ENCODE measurements at regions not wholly inside any gene's neighbourhood (a gene's known extent, or its start where the extent isn't known, plus 50 kb on each side); places are given as distances from the start of the nearest gene placed in this dataset.

DNA sequence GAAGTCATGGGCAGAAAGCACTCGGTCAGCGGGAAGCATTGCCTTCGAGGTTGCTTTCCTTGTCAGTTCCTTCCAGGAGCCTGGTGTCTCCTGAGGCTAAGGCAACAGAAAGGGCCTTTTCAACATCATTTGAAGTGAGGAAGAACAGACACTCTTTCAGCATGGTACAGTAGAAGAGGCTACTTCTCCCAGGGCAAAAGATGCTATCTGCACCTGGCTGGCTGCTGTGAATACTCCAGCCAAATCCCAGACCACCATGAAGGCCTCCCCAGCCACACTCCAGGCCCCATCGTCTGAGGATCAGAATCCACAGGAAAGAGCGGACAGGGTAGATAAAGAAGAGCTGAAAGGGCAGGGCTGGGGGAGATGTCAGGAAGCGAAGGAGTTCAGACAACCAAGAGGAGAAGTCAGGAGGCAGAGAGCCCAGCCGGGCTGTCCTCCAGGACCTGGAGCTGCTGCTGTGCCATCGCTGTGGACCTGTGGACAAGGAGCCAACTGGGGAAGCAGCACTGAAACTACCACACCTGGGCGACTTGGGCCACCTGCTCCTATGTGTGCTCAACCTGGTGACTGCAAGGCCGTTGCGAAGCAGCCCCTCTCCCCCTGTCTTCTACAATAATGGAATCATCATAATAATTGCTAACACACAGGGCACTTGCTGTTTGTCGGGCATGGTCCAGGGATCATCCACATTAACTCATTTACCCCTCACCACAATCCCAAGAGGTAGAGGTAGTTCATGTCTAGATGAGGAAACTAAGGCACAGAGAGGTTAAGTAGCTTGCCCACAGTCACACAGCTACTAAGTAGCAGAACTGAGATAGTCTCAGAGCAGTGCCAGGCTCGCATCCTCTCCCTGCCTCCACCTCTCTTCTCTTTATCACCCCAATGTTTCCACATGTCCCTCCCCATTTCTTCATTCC is 88.0 kb upstream of the ZBTB40 start:
- POLR2A ChIA-PET (ENCODE audit: partially characterized antibody) = no interaction called here
- H3K36me3 ChIP-seq (ENCODE audit: insufficient read depth, low read length) = no peaks in the 10 kb centered on the region
- H3K4me1 ChIP-seq (ENCODE audit: insufficient read depth, low read length) = no peaks in the 10 kb centered on the region
- no peaks in the 10 kb centered on the region for H3K9me3 ChIP-seq (ENCODE audit: control insufficient read depth in 1 of 2, low read length in 2 of 2)
- Mint-ChIP-seq H3K27me3 (peaks cover 33 to 35% of the 10 kb centered on the region in 2 donors), H3K4me1 (peaks cover 0 to 2% (median under 1%) of the 10 kb centered on the region in 4 donors), H3K9me3 (peaks cover 0 to 4% (median 0%) of the 10 kb centered on the region in 8 donors), H3K27ac (no peak overlapping the region), H3K36me3 (no peaks in the 10 kb centered on the region), H3K4me3 (no peak overlapping the region)
- no peak overlapping the region for H3K4me3 ChIP-seq (ENCODE audit: low read length in 2 of 2)
- H3K27ac ChIP-seq (ENCODE audit: low read depth, low read length) = no peak overlapping the region
- CTCF ChIA-PET (ENCODE audit: partially characterized antibody) = no interaction called here
- DNase-seq = no peak
- H3K27me3 ChIP-seq (ENCODE audit: insufficient read depth, low read length) = peaks cover 5% of the 10 kb centered on the region
- intact Hi-C loops (cut with micrococcal nuclease) = no loop called here

DNA sequence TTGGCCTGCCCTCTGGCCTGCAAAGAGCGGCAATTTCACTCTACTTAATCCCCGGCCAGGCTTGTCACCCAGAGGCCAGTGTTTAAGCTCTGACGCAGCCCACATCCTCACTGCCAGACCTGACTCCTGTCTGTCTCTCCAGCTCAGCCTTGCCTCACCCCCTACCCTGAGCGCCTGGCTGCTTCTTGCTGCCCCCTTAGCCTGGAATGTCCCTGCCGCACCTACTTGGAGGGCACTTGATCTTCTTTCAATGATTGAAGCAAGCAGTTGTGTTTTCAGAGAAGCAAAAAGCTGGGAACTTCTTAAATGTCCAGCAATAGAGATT is 87.4 kb upstream of the ZBTB40 start:
- Histone ChIP-seq H3K4me1 (ENCODE audit: insufficient read depth, low read length) (no peaks in the 10 kb centered on the region), H3K27me3 (ENCODE audit: insufficient read depth, low read length) (peaks cover 5% of the 10 kb centered on the region), H3K36me3 (ENCODE audit: insufficient read depth, low read length) (no peaks in the 10 kb centered on the region), H3K9me3 (ENCODE audit: control insufficient read depth in 1 of 2, low read length in 2 of 2) (no peaks in the 10 kb centered on the region), H3K4me3 (ENCODE audit: low read length in 2 of 2) (no peak overlapping the region), H3K27ac (ENCODE audit: low read depth, low read length) (no peak overlapping the region)
- H3K4me3 Mint-ChIP-seq = no peak overlapping the region
- no peaks in the 10 kb centered on the region for H3K36me3 Mint-ChIP-seq
- peaks cover 0 to 2% (median under 1%) of the 10 kb centered on the region in 4 donors for H3K4me1 Mint-ChIP-seq
- ChIA-PET POLR2A (ENCODE audit: partially characterized antibody) (no interaction called here), CTCF (ENCODE audit: partially characterized antibody) (no interaction called here)
- no peak for DNase-seq
- peaks cover 31 to 32% of the 10 kb centered on the region in 2 donors for H3K27me3 Mint-ChIP-seq
- no peak overlapping the region for H3K27ac Mint-ChIP-seq
- intact Hi-C loops (cut with micrococcal nuclease) = no loop called here
- H3K9me3 Mint-ChIP-seq = peaks cover 0 to 2% (median 0%) of the 10 kb centered on the region in 8 donors

GRCh38 chr1:22364764-22365163 is 86.9 kb upstream of the ZBTB40 start:
- H3K27me3 Mint-ChIP-seq = peaks cover 28 to 31% of the 10 kb centered on the region in 2 donors
- ChIA-PET POLR2A (ENCODE audit: partially characterized antibody) (no interaction called here), CTCF (ENCODE audit: partially characterized antibody) (no interaction called here)

DNA sequence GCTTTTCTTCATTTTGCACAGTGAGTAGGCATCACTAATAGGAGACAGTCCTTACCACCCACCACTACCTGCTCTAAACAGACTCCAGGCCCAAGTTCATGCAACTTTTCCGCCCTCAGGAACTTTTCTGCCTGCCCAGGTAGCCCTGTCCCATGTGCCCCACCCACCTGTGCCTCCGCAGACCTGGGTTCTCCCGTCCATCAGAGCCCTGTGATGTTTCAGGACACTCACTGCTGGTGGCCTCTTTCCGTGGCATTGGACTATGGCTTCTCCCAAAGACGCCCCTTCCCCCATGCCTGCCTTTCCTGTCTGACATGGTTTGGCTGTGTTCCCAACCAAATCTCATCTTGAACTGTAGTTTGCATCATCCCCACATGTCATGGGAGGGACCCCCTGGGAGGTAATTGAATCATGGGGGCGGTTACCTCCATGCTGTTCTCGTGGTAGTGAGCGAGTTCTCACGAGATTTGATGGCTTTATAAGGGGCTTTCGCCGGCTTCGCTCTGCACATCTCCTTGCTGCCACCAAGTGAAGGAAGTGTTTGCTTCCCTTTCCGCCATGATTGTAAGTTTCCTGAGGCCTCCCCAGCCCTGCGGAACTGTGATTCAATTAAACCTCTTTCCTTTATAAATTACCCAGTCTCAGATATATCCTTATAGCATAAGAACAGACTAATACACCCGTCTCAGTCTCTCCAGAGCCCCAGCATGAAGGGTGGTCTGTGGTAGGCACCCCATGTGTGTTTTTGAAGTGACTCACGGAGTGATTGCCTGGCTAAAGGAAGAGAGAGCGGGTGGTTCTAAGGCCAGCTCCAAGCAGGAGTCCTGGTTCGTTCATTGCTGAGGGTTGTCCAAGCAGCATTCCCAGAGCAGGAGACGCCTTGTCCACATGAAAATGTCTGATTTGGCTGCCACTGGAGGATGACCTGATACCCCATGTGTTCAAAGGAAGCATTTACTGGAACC is 86.0 kb upstream of the ZBTB40 start:
- H3K4me3 Mint-ChIP-seq = no peak overlapping the region
- no peak overlapping the region for H3K27ac ChIP-seq (ENCODE audit: low read depth, low read length)
- H3K9me3 Mint-ChIP-seq = peaks cover 0 to 3% (median 0%) of the 10 kb centered on the region in 8 donors
- peaks cover 0 to under 1% (median under 1%) of the 10 kb centered on the region in 4 donors for H3K4me1 Mint-ChIP-seq
- no peak overlapping the region for H3K27ac Mint-ChIP-seq
- intact Hi-C loops (cut with micrococcal nuclease) = no loop called here
- ChIA-PET CTCF (ENCODE audit: partially characterized antibody) (no interaction called here), POLR2A (ENCODE audit: partially characterized antibody) (no interaction called here)
- DNase-seq = no peak
- H3K36me3 Mint-ChIP-seq = no peaks in the 10 kb centered on the region
- no peaks in the 10 kb centered on the region for H3K9me3 ChIP-seq (ENCODE audit: control insufficient read depth in 1 of 2, low read length in 2 of 2)
- H3K27me3 ChIP-seq (ENCODE audit: insufficient read depth, low read length) = peaks cover 5% of the 10 kb centered on the region
- H3K4me3 ChIP-seq (ENCODE audit: low read length in 2 of 2) = no peak overlapping the region
- no peaks in the 10 kb centered on the region for H3K4me1 ChIP-seq (ENCODE audit: insufficient read depth, low read length)
- peaks cover 26 to 30% of the 10 kb centered on the region in 2 donors for H3K27me3 Mint-ChIP-seq
- H3K36me3 ChIP-seq (ENCODE audit: insufficient read depth, low read length) = no peaks in the 10 kb centered on the region

More at GRCh38 chr1:22364764-22365163, 86.9 kb upstream of the ZBTB40 start:
- no peaks in the 10 kb centered on the region for H3K4me1 ChIP-seq (ENCODE audit: insufficient read depth, low read length)
- H3K9me3 ChIP-seq (ENCODE audit: control insufficient read depth in 1 of 2, low read length in 2 of 2) = no peaks in the 10 kb centered on the region
- intact Hi-C loops (cut with micrococcal nuclease) = no loop called here
- H3K27ac ChIP-seq (ENCODE audit: low read depth, low read length) = no peak overlapping the region
- H3K27me3 ChIP-seq (ENCODE audit: insufficient read depth, low read length) = peaks cover 5% of the 10 kb centered on the region
- peaks cover 0 to 2% (median under 1%) of the 10 kb centered on the region in 4 donors for H3K4me1 Mint-ChIP-seq
- H3K36me3 ChIP-seq (ENCODE audit: insufficient read depth, low read length) = no peaks in the 10 kb centered on the region
- no peak overlapping the region for H3K27ac Mint-ChIP-seq
- DNase-seq = no peak
- H3K4me3 Mint-ChIP-seq = no peak overlapping the region
- H3K9me3 Mint-ChIP-seq = no peaks in the 10 kb centered on the region
- no peak overlapping the region for H3K4me3 ChIP-seq (ENCODE audit: low read length in 2 of 2)
- no peaks in the 10 kb centered on the region for H3K36me3 Mint-ChIP-seq

DNA sequence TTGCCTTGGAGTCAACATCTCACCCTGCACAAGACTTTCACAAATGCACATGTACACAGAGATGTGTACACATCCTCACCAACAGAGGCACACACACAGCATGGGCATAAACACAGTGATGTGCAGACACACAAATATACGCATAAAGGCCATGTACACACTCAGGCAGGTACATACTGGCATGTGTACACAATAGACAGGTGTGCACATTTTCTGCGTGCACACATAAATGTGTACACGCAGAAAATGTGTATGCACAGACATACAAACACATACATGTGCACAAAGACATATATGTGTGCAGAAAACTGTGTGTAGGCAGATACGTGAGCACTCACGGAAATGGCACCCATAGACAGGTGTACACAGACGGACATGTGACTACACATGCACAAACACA is 85.3 kb upstream of the ZBTB40 start:
- Histone ChIP-seq H3K9me3 (ENCODE audit: control insufficient read depth in 1 of 2, low read length in 2 of 2) (no peaks in the 10 kb centered on the region), H3K36me3 (ENCODE audit: insufficient read depth, low read length) (no peaks in the 10 kb centered on the region), H3K4me3 (ENCODE audit: low read length in 2 of 2) (no peak overlapping the region), H3K4me1 (ENCODE audit: insufficient read depth, low read length) (no peaks in the 10 kb centered on the region), H3K27ac (ENCODE audit: low read depth, low read length) (no peak overlapping the region), H3K27me3 (ENCODE audit: insufficient read depth, low read length) (peaks cover 1% of the 10 kb centered on the region)
- Mint-ChIP-seq H3K27me3 (peaks cover 29% of the 10 kb centered on the region in 2 donors), H3K4me1 (no peaks in the 10 kb centered on the region), H3K9me3 (peaks cover 0 to 3% (median 0%) of the 10 kb centered on the region in 8 donors), H3K27ac (no peak overlapping the region), H3K4me3 (no peak overlapping the region), H3K36me3 (no peaks in the 10 kb centered on the region)
- intact Hi-C loops (cut with micrococcal nuclease) = no loop called here
- no peak for DNase-seq
- ChIA-PET POLR2A (ENCODE audit: partially characterized antibody) (no interaction called here), CTCF (ENCODE audit: partially characterized antibody) (no interaction called here)

- no peaks in the 10 kb centered on the region for H3K27me3 ChIP-seq (ENCODE audit: insufficient read depth, low read length)
- ChIA-PET POLR2A (ENCODE audit: partially characterized antibody) (no interaction called here), CTCF (ENCODE audit: partially characterized antibody) (no interaction called here)
- no peak for DNase-seq
- intact Hi-C loops (cut with micrococcal nuclease) = no loop called here
- H3K27me3 Mint-ChIP-seq = peaks cover 23 to 24% of the 10 kb centered on the region in 2 donors
- no peaks in the 10 kb centered on the region for H3K9me3 ChIP-seq (ENCODE audit: control insufficient read depth in 1 of 2, low read length in 2 of 2)
- H3K4me3 ChIP-seq (ENCODE audit: low read length in 2 of 2) = no peak overlapping the region
- no peaks in the 10 kb centered on the region for H3K36me3 ChIP-seq (ENCODE audit: insufficient read depth, low read length)
- H3K36me3 Mint-ChIP-seq = peaks cover 0 to under 1% of the 10 kb centered on the region in 2 donors
- H3K27ac Mint-ChIP-seq = no peak overlapping the region
- H3K4me3 Mint-ChIP-seq = no peak overlapping the region
- H3K4me1 ChIP-seq (ENCODE audit: insufficient read depth, low read length) = no peaks in the 10 kb centered on the region
- peaks cover 0 to 6% (median 1%) of the 10 kb centered on the region in 8 donors for H3K9me3 Mint-ChIP-seq
- no peaks in the 10 kb centered on the region for H3K4me1 Mint-ChIP-seq
- no peak overlapping the region for H3K27ac ChIP-seq (ENCODE audit: low read depth, low read length)
Measured at GRCh38 chr1:22368125-22368524, 83.5 kb upstream of the ZBTB40 start.

Data from CD4-positive, alpha-beta memory T cell (primary cell).